RWPE2 (cell line): ENCODE measurements at regions not wholly inside any gene's neighbourhood (a gene's known extent, or its start where the extent isn't known, plus 50 kb on each side); places are given as distances from the start of the nearest gene placed in this dataset.

Experiments used
- ATAC-seq: fragments of 200-7000 bp; cut with Tn5 transposase; 3 replicates; pipeline ENCODE4 v1.9.1; 2021; ENCODE audit warnings: low read depth
- DNase-seq: peaks from one replicate; pipeline ENCODE4 v3.0.0-alpha.2; 2020; ENCODE audit warnings: low spot score
- H3K27ac ChIP-seq: fragments of 450-650 bp; 2 replicates; pipeline ENCODE4 v1.5.1; 2017; ENCODE audit warnings: mild to moderate bottlenecking; ENCODE audit not compliant: poor library complexity, severe bottlenecking
- H3K27me3 ChIP-seq: fragments of 250-450 bp; sonication (Bioruptor Pico); 2 replicates; pipeline ENCODE4 v1.5.1; 2021; ENCODE audit warnings: mild to moderate bottlenecking, moderate library complexity; ENCODE audit not compliant: insufficient read depth, poor library complexity, severe bottlenecking
- H3K36me3 ChIP-seq: fragments of 250-450 bp; sonication (Bioruptor Pico); 2 replicates; pipeline ENCODE4 v1.5.1; 2020; ENCODE audit warnings: low read depth, mild to moderate bottlenecking, moderate library complexity
- H3K4me1 ChIP-seq: fragments of 250-450 bp; sonication (Bioruptor Pico); 2 replicates; pipeline ENCODE4 v1.5.1; 2021; ENCODE audit warnings: mild to moderate bottlenecking, moderate library complexity; ENCODE audit not compliant: insufficient read depth, poor library complexity, severe bottlenecking
- H3K4me3 ChIP-seq: fragments of 250-450 bp; sonication (Bioruptor Pico); 2 replicates; pipeline ENCODE4 v1.5.1; 2021; ENCODE audit warnings: mild to moderate bottlenecking, moderate library complexity; ENCODE audit not compliant: severe bottlenecking
- H3K9me3 ChIP-seq: fragments of 250-450 bp; sonication (Bioruptor Pico); 2 replicates; pipeline ENCODE4 v1.5.1; 2021; ENCODE audit warnings: mild to moderate bottlenecking, moderate library complexity; ENCODE audit not compliant: severe bottlenecking
- CTCF ChIP-seq: fragments of 450-650 bp; IDR thresholded peaks from one replicate; pipeline ENCODE4 v1.5.1; 2017; ENCODE audit warnings: mild to moderate bottlenecking, moderate library complexity; ENCODE audit not compliant: poor library complexity, severe bottlenecking

DNA sequence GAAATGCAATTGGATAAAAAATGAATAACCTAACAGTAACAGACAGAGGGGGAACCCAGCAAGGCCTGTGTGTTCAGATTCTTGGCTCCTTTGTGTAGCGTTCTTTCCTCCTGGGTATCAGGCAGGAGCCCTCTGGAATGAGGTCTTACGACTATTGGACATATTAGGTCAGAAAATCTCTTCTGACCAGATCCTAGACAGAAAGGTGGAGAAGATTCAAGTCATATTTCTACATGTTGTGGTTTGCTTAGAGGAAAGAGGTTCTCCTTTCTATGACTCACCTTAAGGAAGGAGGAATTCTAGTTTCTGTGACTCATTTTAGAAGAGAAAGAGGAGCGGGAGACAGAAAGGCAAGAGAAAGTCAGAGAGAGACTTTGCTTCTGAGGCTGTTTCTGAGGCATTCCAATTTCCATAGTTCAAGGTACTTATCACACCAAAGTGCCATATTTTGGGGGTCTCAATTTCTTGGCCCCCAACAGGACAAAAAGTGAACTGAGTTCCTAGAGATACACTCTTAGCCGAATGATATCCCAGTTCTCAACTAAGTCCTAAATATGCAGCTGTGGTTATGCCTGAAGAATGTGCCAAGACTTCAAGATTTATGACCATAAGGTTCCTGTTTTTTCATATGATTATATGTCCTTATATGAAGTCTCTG is 618.6 kb downstream of the ZEB2 start:
- peak overlapping the region; percentile 94 for H3K27ac ChIP-seq
- DNase-seq = no peak
- H3K27me3 ChIP-seq = no peaks in the 10 kb centered on the region
- TF ChIP-seq CTCF = no peak
- peaks cover 20% of the 10 kb centered on the region for H3K4me1 ChIP-seq
- H3K4me3 ChIP-seq = no peak overlapping the region
- no peaks in the 10 kb centered on the region for H3K36me3 ChIP-seq
- H3K9me3 ChIP-seq = no peaks in the 10 kb centered on the region
- peak; percentile 92 for ATAC-seq

DNA sequence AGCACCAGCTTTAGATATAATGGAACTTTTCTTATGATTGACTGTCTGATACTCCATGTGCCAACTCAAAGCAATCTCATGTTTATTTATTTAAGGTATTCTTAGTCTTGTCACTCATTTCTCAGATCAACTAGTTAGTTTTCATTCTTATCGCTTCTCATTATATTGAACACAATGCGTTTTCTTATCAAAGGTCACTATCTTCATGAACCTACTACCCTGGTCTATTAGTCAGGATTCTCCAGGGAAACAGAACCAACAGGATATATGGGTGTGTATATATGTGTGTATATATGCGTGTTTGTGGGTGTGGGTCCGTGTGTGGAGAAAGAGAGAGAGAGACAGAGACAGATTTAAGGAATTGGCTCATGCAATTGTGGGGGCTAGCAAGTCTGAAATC is 619.9 kb downstream of the ZEB2 start:
- Histone ChIP-seq H3K27me3 (no peaks in the 10 kb centered on the region), H3K36me3 (no peaks in the 10 kb centered on the region), H3K4me3 (no peak overlapping the region), H3K4me1 (peaks cover 20% of the 10 kb centered on the region), H3K27ac (peak overlapping the region; percentile 94), H3K9me3 (no peaks in the 10 kb centered on the region)
- TF ChIP-seq CTCF = no peak
- DNase-seq (no peak), ATAC-seq (no peak)

- no peaks in the 10 kb centered on the region for H3K4me1 ChIP-seq
- no peak for ATAC-seq
- H3K27me3 ChIP-seq = no peaks in the 10 kb centered on the region
- DNase-seq = no peak
- TF ChIP-seq CTCF = no peak
- no peak overlapping the region for H3K27ac ChIP-seq
- no peaks in the 10 kb centered on the region for H3K9me3 ChIP-seq
- no peak overlapping the region for H3K4me3 ChIP-seq
- no peaks in the 10 kb centered on the region for H3K36me3 ChIP-seq
Measured at GRCh38 chr2:143893371-143893770, 626.5 kb downstream of the ZEB2 start.

- ATAC-seq = no peak
- H3K27me3 ChIP-seq = no peaks in the 10 kb centered on the region
- H3K36me3 ChIP-seq = no peaks in the 10 kb centered on the region
- H3K9me3 ChIP-seq = no peaks in the 10 kb centered on the region
- H3K27ac ChIP-seq = no peak overlapping the region
- H3K4me1 ChIP-seq = no peaks in the 10 kb centered on the region
- DNase-seq = no peak
- no peak overlapping the region for H3K4me3 ChIP-seq
- no peak for TF ChIP-seq CTCF
Measured at GRCh38 chr2:143891879-143892308, 628.0 kb downstream of the ZEB2 start.

- no peak overlapping the region for H3K4me3 ChIP-seq
- DNase-seq (no peak), ATAC-seq (no peak)
- no peaks in the 10 kb centered on the region for H3K9me3 ChIP-seq
- H3K36me3 ChIP-seq = no peaks in the 10 kb centered on the region
- no peaks in the 10 kb centered on the region for H3K4me1 ChIP-seq
- H3K27ac ChIP-seq = no peak overlapping the region
- no peak for TF ChIP-seq CTCF
- H3K27me3 ChIP-seq = no peaks in the 10 kb centered on the region
Measured at GRCh38 chr2:143890798-143891197, 629.1 kb downstream of the ZEB2 start.
